ENCODE measurements at regions not wholly inside any gene's neighbourhood (a gene's known extent, or its start where the extent isn't known, plus 50 kb on each side); places are given as distances from the start of the nearest gene placed in this dataset.

DNA sequence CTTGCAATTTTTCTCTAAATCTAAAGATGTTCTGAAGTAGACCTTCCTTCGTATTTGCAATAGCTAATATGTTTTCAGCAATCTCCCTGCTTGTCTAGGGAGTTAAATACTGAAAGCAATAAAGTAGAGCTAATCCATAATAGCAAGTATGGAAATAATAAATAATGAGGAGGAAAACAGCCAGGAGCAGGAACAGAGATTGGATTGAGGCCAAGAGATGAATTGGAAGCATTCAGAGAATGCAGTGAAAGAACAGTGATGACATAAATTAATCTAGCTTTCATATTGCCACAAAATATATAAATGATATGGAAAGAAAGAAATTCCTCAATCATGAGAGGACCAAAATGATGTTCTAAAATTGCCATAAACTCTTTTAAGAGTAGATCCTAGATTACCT lies 679.7 kb downstream of the METTL4 start:
- DNase-seq: no peak

GRCh38 chr18:1892191-1892590 lies 679.1 kb downstream of the METTL4 start:
- DNase-seq: no peak

DNA sequence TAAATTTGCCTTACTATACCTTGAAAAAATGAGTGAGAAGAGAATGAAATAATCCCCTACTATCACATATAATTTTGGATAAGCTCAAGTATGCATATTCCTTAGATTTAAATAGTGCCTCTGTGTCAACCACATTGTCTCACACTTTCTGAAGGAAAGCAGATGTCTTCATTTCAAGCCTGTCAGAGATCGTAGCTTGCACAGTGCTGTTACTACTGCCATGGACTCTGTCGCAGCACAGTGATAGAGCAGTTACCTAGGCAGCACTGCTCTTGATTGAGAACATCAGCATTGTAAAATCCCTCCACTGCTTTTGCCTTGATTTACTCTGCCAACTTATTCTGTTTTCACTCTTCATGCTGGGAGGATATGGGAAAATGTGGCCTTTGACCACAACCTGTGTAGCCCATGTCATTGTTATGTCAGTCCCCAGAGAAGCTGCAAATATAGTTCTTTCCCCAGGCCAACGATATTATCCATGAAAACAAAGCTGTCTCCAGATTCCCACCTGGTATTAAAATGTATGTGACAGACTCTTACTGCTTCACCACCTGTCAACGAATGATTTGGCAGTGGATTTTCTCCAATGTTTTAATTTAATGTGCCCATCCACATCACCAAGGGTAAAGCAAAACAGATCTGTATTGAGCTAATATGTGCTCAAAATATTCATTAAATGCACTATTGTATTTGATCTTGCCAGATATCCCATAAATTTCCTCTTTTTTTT lies 675.7 kb downstream of the METTL4 start:
- no peak for DNase-seq

GRCh38 chr18:1906421-1906820 lies 664.9 kb downstream of the METTL4 start:
- DNase-seq: no peak

DNA sequence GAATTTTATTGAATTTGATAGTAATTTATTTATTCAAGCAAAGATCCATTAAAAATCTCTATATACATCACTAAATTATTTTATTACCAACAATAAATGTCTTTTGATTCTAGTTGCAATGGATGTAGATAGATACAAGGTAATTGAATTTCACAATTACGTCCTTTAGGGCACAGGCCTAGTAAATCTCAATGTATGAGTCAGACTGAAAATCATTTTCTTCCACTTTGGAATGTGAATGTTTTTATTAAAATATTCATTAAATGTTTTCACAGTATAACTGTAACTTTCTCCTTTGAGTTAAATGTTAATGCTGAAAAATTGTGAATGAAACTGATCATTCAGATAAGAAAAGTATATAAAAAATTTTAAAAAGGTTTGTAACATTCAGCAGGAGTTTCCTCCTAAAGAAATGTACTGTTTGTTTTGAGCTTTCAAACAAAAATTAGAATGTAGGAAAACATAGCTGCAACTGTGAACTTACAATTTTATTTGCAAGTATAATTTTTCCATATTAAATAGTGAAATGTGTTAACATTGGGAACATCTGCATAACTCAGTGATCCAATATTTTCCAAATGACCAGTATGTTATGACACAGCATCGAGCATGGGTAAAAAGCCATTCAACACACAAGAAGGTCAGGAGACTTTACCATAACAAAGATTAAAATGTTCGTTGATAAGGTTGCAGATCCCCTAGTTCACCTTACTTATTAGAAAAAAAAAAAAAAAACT lies 663.7 kb downstream of the METTL4 start:
- no peak for DNase-seq

DNA sequence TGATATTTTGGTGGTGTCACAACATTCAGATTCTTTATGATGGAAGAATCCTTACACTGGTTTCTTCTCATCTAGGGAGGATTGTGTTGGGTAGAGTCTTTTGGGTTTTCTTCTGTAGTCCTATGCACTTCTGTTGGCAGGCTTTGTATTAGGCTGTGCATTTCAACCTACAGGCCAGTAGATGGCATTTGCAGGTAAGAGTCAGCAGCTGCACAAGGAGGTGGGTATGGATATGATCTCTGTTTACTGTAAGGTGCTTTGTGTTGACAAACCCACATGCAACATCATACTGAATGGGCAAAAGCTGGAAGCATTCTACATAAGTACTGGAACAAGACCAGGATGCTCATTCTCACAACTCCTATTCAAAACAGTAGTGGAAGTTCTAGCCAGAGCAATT lies 656.8 kb downstream of the METTL4 start:
- peak; percentile 0 for DNase-seq

DNA sequence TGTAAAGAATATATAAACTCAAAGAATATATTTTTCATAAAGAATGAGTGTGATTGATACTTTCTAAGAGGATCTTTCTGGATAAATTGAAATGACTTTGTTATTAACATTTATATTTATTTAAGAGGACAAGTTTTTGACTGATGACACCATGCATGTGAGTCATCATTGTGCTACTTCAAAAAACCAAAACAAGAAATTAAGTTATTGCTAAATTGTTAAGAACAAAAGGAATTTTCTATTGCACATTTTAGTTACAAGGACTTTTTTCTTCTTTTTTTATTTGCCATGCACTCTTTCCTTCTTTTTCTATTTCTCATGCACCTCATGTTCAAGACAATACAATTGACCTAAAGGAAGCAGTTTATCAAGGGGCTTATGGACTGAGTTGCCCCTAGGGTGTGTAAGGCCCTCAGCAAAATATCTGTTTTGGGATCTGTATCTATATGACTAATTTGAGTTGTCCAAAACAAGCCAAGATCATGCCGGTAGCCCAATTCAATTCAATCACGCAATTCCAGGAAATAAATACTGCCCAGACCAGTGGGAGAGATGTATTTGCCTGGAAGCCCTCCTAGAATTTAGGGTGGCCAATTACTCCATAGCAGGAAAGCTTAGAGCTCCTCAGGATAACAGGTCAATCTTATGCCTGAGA lies 654.3 kb downstream of the METTL4 start:
- DNase-seq: no peak

DNA sequence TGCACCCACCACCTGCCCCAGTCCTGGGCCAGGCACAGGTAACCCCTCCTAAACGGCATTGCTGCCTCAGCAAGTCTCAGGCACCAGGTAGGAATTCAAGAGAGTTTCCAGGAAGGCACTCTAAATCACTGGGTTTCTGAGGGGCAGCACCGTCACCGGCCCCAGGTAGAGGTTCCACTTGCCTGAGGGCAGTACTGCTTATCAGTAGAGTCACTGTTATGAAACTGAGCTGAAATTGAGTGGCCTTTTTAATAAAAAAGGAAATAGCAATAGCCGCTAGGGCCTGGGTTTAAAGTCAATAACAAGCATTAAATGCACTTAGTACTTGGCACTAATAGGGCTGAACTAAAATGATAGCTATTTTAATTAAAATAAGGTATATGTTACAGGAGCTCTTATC lies 653.7 kb downstream of the METTL4 start:
- DNase-seq: no peak

GRCh38 chr18:1922066-1922465 lies 649.2 kb downstream of the METTL4 start:
- no peak for DNase-seq

GRCh38 chr18:1928711-1929110 lies 642.6 kb downstream of the METTL4 start:
- no peak for DNase-seq

GRCh38 chr18:1929720-1930119 lies 641.6 kb downstream of the METTL4 start:
- no peak for DNase-seq

DNA sequence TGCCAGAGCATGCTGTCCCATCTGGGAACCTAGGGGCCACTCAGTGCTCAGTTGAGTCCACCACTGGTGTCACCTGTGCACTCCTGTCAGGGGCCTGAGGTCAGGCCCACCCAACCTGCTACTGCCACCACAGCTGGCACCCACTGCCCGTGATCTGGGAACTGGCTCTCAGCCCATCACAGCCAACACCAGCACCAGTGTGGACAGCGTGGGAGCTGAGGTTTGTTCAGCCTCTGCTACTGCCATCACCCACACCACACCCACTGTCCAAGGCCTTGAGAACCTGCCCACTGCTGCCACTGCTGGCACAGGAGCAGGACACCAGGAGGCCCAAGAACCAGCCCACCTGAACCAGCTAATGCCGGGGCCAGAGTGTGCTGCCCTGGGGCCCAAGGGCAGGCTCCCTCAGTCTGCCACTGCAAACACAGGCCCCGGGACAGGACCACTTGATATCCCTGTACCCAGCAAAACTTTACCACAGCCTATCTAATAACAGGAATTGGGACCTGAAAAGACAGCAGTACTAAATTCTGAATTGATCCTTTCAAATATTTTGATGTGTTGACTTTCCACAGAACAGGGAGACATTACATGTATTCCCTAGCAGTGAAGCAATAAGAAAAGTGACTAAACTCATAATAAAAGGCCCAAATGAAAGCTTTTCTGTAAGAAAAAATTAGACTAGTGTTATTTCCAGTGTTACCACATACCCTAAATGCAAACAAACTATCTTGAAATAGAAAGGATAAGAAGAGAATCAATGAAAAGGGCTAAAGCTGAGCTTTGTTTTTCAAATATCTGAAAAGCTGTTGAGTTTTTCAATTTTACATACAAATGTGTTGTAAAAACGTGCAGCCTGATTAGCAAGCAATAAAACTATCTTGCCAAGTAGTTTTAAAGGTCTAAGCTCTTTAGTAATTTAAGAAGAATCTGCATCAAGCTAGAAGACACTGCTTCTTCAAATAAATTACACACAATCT lies 640.7 kb downstream of the METTL4 start:
- no peak for DNase-seq

DNA sequence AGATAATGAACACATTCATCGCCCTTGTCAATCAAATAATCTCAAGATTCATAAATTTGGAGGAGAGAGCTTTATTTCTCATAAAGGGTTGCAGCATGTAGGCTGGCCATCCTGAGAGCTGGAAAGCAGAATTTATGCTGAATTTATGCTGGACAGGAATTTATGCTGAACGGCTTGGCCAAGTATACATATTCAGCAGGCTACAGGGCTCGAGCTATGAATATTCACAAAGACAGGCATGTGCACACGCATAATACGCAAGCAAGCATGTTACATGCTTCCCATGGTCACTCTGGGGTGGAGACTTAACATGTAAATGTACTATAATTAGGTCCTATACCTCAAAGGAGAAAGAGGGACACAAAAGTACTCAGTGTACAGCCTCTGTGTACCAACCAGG lies 618.8 kb downstream of the METTL4 start:
- no peak for DNase-seq

DNA sequence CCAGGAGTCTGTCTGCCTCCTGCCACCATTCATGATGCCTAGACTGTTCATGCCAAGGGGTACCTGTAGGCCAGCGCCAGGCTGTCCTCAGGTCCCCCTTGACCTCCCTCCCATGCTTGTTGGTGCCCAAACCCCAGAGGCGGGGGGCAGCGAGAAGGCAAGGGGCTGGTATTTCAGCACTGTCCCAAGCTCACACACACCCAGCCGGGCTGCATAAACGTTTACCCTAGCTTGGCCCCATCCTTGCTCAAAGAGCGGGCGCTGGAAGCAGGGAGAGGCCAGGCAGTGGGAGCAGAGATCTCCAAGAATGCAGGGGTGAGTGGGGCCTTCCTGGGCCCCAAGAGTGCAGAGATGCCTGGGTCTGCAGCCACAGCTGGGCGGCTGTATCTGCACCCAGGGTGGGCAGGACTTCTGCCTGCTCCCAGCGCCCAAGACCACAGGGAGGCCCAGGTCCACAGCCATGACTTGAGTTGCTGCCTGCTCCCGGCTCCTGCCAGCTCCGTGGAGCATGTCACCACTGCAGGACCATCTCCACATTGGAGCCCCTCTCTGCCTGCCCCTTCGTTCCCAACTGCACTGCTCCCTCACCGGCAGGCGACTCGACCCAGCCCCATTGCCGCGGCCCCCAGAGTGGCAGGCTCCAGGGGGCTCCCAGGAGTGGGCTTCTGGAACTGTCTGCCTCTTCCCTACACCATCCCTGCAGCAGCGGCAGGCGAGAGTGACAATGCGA lies 616.6 kb downstream of the METTL4 start:
- DNase-seq: no peak

GRCh38 chr18:1958798-1959197 lies 612.5 kb downstream of the METTL4 start:
- no peak for DNase-seq

DNA sequence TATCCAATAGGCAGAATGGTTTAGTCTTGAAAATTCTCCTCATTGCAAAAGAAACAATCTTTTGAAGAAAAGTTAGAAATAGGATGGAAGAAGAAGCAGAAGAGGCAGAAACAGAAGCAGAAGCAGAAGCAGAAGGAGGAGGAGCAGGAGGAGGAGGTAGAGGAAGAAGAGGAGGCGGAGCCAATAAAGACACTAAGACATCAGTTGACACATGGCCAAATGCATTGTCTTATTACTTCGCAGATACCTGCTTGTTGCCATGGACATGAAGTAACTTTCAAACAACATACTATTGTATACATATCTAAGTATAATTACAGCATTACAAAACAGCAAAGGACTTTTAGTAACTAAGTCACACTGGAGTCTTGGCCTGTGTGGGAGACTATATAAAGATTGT lies 606.3 kb downstream of the METTL4 start:
- DNase-seq: no peak

- DNase-seq: no peak
Measured at GRCh38 chr18:1965541-1965940, 605.8 kb downstream of the METTL4 start.

GRCh38 chr18:1968801-1969498 lies 602.4 kb downstream of the METTL4 start:
- DNase-seq: no peak

- DNase-seq: no peak
Measured at GRCh38 chr18:1976484-1976883, 594.8 kb downstream of the METTL4 start.

DNA sequence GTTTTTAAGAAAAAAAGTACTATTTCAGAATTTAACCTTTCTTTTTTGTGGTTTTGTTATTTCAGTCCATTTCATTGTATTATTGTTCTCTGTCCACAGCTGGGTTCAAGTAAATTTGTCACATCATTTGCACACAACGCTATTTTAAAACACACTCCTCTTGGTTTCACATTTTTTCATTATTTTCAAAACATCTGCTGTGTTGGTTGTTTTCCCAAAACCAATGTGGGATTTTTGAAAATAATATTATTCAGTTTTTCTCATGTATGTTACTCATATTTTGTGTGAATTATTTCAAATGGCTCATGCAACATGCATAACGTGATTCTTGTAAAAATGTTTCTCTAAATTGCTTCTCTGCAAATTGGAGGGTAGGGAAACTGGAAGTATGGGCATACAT lies 589.2 kb downstream of the METTL4 start:
- no peak for DNase-seq

DNA sequence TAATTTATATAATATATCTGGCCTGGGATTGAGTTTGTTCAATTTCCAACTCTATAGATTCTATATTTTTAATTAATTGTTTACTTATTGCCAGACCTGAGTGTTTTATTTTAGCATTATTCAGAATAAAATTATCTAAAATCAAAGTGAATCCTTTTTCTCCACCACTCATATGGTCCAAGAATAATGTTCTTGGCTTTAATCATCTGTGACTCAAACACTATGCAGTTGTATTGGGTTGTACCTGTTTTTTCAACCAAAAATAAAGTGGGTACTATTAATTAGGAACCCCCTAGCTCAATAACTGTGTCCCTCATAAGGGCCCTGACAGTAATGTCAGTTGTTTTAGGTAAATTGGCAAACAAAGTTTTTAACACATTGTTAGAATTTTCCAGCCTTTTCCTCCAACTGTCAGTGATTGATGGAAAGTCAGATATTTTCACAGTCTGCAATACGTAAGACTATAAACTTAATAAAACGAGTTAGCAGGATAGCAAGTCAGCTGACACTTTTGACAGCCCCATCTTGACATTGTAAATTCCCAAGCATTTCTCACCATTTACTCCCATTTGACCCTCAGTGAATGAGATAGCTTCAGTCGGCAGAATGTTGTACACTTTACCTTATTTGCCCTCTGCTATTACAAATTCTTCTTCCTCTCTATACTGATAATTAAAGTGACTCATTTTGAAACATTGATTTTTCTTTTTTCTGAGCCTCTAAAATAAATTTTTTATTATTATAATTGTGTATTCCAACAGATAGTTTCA lies 587.4 kb downstream of the METTL4 start:
- DNase-seq: no peak
